ENCODE measurements at regions not wholly inside any gene's neighbourhood (a gene's known extent, or its start where the extent isn't known, plus 50 kb on each side); places are given as distances from the start of the nearest gene placed in this dataset.

DNA sequence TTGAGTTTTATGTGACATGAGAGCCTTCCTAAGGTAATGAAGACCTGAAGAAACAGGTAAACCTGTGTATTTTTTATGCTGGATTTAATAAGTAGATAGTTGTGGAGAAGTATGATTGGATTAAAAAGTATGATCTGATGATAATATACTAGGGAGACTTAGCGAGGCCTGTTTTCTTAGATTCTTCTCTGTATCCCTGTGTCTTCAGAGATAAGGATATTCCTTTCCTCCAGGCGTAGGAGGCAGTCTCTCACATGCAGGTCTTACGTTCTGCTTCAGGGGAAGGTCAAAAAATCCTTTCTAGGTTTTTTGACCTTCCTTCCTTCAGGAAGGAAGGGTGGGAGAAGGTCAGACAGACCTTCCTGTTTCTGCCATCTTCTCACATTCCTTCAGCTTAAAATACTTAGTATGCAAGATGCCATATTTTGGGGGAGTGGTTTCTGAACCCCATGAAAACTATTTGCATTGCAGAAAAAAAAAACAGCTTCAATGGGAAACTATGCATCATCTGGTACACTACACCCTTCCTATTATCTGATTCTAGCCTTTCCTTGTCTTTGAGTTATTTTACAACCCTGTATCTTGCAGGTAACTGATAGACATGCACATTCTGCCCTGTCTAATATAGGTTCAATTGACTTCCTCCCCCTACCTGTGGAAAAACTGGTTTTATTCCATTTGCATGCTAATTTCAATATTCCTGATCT lies 57.3 kb upstream of the ZNF608 start:
- Histone ChIP-seq H3K27ac (no peak overlapping the region), H3K4me3 (no peak overlapping the region), H3K4me1 (peaks cover 0 to 11% (median 3%) of the 10 kb centered on the region in 12 donors), H3K9me3 (no peaks in the 10 kb centered on the region), H3K27me3 (no peaks in the 10 kb centered on the region), H3K36me3 (no peaks in the 10 kb centered on the region)
- no peak for DNase-seq
- intact Hi-C loops (cut with DNase I) = no loop called here
- ATAC-seq = no peak
- TF ChIP-seq CTCF (IDR thresholded peaks at IDR 0.05) (no peak), POLR2A (IDR thresholded peaks at IDR 0.05) (no peak)
- 62 to 84% (median 74%) methylated on average over 3 of the region's 3 CpGs for WGBS, 4 donors

DNA sequence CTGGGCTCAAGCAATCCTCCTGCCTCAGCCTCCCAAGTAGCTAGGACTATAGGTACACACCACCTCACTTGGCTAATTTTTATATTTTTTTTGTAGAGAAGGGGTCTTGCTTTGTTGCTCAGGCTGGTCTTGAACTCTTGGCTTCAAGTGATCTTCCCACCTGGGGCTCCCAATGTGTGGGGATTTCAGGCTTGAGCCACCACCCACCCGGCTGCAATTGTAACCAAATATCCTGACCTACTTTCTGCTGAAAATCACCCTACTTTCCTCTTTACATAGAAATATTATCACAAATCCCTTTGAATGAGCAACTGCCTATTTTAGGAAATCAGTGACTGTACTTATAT lies 59.6 kb upstream of the ZNF608 start:
- 58 to 78% (median 75%) methylated on average over 1 of the region's 1 CpG for whole genome bisulfite sequencing, 4 donors
- ATAC-seq = no peak
- H3K4me1 ChIP-seq = peaks cover 0 to 11% (median 3%) of the 10 kb centered on the region in 12 donors
- no peak overlapping the region for H3K4me3 ChIP-seq
- no peaks in the 10 kb centered on the region for H3K27me3 ChIP-seq
- intact Hi-C loops (cut with DNase I) = no loop called here
- no peaks in the 10 kb centered on the region for H3K9me3 ChIP-seq
- no peaks in the 10 kb centered on the region for H3K36me3 ChIP-seq
- TF ChIP-seq CTCF (IDR thresholded peaks at IDR 0.05) = no peak
- no peak for TF ChIP-seq POLR2A (IDR thresholded peaks at IDR 0.05)
- H3K27ac ChIP-seq = no peak overlapping the region
- no peak for DNase-seq

- 36 to 42% (median 37%) methylated on average over 12 of the region's 12 CpGs for WGBS, 4 donors
- no peak overlapping the region for H3K4me3 ChIP-seq
- ATAC-seq (peak in 3 of 4 donors; percentile 79 to 85 (median 83)), DNase-seq (peak; percentile 78 to 89 (median 83))
- no peak for TF ChIP-seq CTCF (IDR thresholded peaks at IDR 0.05)
- no peak for TF ChIP-seq POLR2A (IDR thresholded peaks at IDR 0.05)
- H3K27ac ChIP-seq = no peak overlapping the region
- peaks cover 0 to 11% (median 3%) of the 10 kb centered on the region in 12 donors for H3K4me1 ChIP-seq
- no peaks in the 10 kb centered on the region for H3K9me3 ChIP-seq
- no peaks in the 10 kb centered on the region for H3K27me3 ChIP-seq
- intact Hi-C loops (cut with DNase I) = no loop called here
- H3K36me3 ChIP-seq = no peaks in the 10 kb centered on the region
These were observed 60.1 kb upstream of the ZNF608 start for GRCh38 chr5:124806373-124807077.

- H3K27ac ChIP-seq = no peak overlapping the region
- no peaks in the 10 kb centered on the region for H3K36me3 ChIP-seq
- TF ChIP-seq CTCF (IDR thresholded peaks at IDR 0.05) = no peak
- TF ChIP-seq POLR2A (IDR thresholded peaks at IDR 0.05) = no peak
- intact Hi-C loops (cut with DNase I) = no loop called here
- WGBS, 4 donors = 97 to 98% (median 97%) methylated on average over 23 to 24 of the region's 24 CpGs
- no peak overlapping the region for H3K4me3 ChIP-seq
- ATAC-seq (no peak), DNase-seq (no peak)
- no peaks in the 10 kb centered on the region for H3K27me3 ChIP-seq
- H3K4me1 ChIP-seq = peaks cover 0 to 12% (median 4%) of the 10 kb centered on the region in 12 donors
- no peaks in the 10 kb centered on the region for H3K9me3 ChIP-seq
These were observed 62.4 kb upstream of the ZNF608 start for GRCh38 chr5:124808842-124809268.
